ENCODE measurements at regions not wholly inside any gene's neighbourhood (a gene's known extent, or its start where the extent isn't known, plus 50 kb on each side); places are given as distances from the start of the nearest gene placed in this dataset.

- Histone ChIP-seq H3K79me2 (ENCODE audit: control insufficient read depth, insufficient read depth, low read length) (no peaks in the 10 kb centered on the region), H2AFZ (ENCODE audit: control insufficient read depth, low read depth, low read length) (no peak overlapping the region), H3K36me3 (ENCODE audit: control insufficient read depth in 2 of 2, insufficient read depth in 2 of 2, low read length in 1 of 2) (no peaks in the 10 kb centered on the region), H3K4me2 (ENCODE audit: control insufficient read depth, insufficient read depth) (no peak overlapping the region), H3K27ac (ENCODE audit: control insufficient read depth, insufficient read depth) (no peak overlapping the region), H3K4me3 (no peak overlapping the region), H4K20me1 (ENCODE audit: control insufficient read depth, insufficient read depth) (no peaks in the 10 kb centered on the region), H3K9ac (ENCODE audit: control insufficient read depth, insufficient read depth, low read length) (no peak overlapping the region), H3K4me1 (ENCODE audit: control insufficient read depth, insufficient read depth, low read length) (no peaks in the 10 kb centered on the region), H3K27me3 (replicated peaks in 1 of 2; ENCODE audit: control insufficient read depth in 2 of 2, insufficient read depth in 2 of 2, low read length in 1 of 2) (no peaks in the 10 kb centered on the region), H3K9me3 (replicated peaks; ENCODE audit: control insufficient read depth, insufficient read depth, low read length) (no peaks in the 10 kb centered on the region; the same call in 2 of the 3 replicates)
- no peak for FAIRE-seq
- POLR2A ChIA-PET, result no interaction called here
- CTCF ChIA-PET, result no interaction called here
- in situ Hi-C loops (cut with MboI) (no loop called here), intact Hi-C loops (cut with micrococcal nuclease; ENCODE audit: unreplicated experiment) (no loop called here)
- no TSS peak for BruUV-seq (replicated peaks)
- RAD21 ChIA-PET (ENCODE audit: unreplicated experiment), result no interaction called here
- no peak for DNase-seq (ENCODE audit: low read depth, low spot score)
- 60% methylated on average over 13 of the region's 13 CpGs for WGBS (ENCODE audit: insufficient coverage, insufficient replicate concordance, low lambda C conversion rate, missing lambda C conversion rate)
- SMC1A ChIA-PET (ENCODE audit: uncharacterized antibody, unreplicated experiment), result no interaction called here
- ATAC-seq, result no peak
- TF ChIP-seq, protein P1, sequence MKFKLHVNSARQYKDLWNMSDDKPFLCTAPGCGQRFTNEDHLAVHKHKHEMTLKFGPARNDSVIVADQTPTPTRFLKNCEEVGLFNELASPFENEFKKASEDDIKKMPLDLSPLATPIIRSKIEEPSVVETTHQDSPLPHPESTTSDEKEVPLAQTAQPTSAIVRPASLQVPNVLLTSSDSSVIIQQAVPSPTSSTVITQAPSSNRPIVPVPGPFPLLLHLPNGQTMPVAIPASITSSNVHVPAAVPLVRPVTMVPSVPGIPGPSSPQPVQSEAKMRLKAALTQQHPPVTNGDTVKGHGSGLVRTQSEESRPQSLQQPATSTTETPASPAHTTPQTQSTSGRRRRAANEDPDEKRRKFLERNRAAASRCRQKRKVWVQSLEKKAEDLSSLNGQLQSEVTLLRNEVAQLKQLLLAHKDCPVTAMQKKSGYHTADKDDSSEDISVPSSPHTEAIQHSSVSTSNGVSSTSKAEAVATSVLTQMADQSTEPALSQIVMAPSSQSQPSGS (IDR thresholded peaks at IDR 0.05; ENCODE audit: low read length), result no peak
- TF ChIP-seq JUND (IDR thresholded peaks at IDR 0.05; ENCODE audit: low read depth, low read length) (no peak), TCF3 (IDR thresholded peaks at IDR 0.05; ENCODE audit: borderline replicate concordance, insufficient read depth, low read depth, low read length) (no peak), EZH2 (IDR thresholded peaks at IDR 0.05; ENCODE audit: borderline replicate concordance, control insufficient read depth, low read depth, low read length) (no peak), CHD4 (IDR thresholded peaks at IDR 0.05) (no peak), FOS (IDR thresholded peaks at IDR 0.05; ENCODE audit: borderline replicate concordance, extremely low read depth, insufficient read length) (no peak), E2F4 (IDR thresholded peaks at IDR 0.05; ENCODE audit: low read depth, low read length) (no peak), FOXM1 (IDR thresholded peaks at IDR 0.05; ENCODE audit: low read depth, low read length) (no peak), EED (IDR thresholded peaks at IDR 0.05; ENCODE audit: low read depth) (no peak), ZSCAN29 (IDR thresholded peaks at IDR 0.05) (no peak), GATAD2B (conservative IDR thresholded peaks at IDR 0.05; ENCODE audit: low read depth) (no peak), CBX5 (IDR thresholded peaks at IDR 0.05; ENCODE audit: low read depth) (no peak), WRNIP1 (IDR thresholded peaks at IDR 0.05; ENCODE audit: borderline replicate concordance, low read depth, low read length) (no peak), ZNF207 (IDR thresholded peaks at IDR 0.05; ENCODE audit: borderline replicate concordance) (no peak), E2F8 (IDR thresholded peaks at IDR 0.05; ENCODE audit: low read depth, partially characterized antibody) (no peak), ESRRA (IDR thresholded peaks at IDR 0.05; ENCODE audit: low read length) (no peak)
- TF ChIP-seq, protein P2, sequence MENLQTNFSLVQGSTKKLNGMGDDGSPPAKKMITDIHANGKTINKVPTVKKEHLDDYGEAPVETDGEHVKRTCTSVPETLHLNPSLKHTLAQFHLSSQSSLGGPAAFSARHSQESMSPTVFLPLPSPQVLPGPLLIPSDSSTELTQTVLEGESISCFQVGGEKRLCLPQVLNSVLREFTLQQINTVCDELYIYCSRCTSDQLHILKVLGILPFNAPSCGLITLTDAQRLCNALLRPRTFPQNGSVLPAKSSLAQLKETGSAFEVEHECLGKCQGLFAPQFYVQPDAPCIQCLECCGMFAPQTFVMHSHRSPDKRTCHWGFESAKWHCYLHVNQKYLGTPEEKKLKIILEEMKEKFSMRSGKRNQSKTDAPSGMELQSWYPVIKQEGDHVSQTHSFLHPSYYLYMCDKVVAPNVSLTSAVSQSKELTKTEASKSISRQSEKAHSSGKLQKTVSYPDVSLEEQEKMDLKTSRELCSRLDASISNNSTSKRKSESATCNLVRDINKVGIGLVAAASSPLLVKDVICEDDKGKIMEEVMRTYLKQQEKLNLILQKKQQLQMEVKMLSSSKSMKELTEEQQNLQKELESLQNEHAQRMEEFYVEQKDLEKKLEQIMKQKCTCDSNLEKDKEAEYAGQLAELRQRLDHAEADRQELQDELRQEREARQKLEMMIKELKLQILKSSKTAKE (IDR thresholded peaks at IDR 0.05; ENCODE audit: low read depth, poor library complexity, severe bottlenecking), result no peak
Measured at GRCh38 chr6:169365567-169366257, 112.1 kb upstream of the THBS2 start.
